Stimulated activated memory B cell treated with anti-CD40 and anti-IgM and Interleukin-4, amounts not matched to agents 10 μg/mL and 1 μg/mL and 100 μg/mL, for 72 hours (primary cell): ENCODE measurements at regions not wholly inside any gene's neighbourhood (a gene's known extent, or its start where the extent isn't known, plus 50 kb on each side); places are given as distances from the start of the nearest gene placed in this dataset.

Source experiments
- ATAC-seq: fragments of 150-1000 bp; cut with Tn5 transposase; 2 replicates; pipeline ENCODE4 v1.10.0; 2021
- H3K27ac Mint-ChIP-seq: one replicate; pipeline ENCODE4 v1.8.0; 2022; ENCODE audit warnings: mild to moderate bottlenecking, mixed read lengths
- H3K27me3 Mint-ChIP-seq: one replicate; pipeline ENCODE4 v1.8.0; 2022; ENCODE audit warnings: mixed read lengths
- H3K36me3 Mint-ChIP-seq: one replicate; pipeline ENCODE4 v1.8.0; 2022; ENCODE audit warnings: mixed read lengths
- H3K4me1 Mint-ChIP-seq: one replicate; pipeline ENCODE4 v1.8.0; 2022; ENCODE audit warnings: mixed read lengths
- H3K4me3 Mint-ChIP-seq: one replicate; pipeline ENCODE4 v1.8.0; 2022; ENCODE audit warnings: mild to moderate bottlenecking, moderate library complexity, mixed read lengths
- H3K9me3 Mint-ChIP-seq: one replicate; pipeline ENCODE4 v1.8.0; 2022; ENCODE audit warnings: mixed read lengths

GRCh38 chr18:67035026-67035425 is 431.1 kb upstream of the CDH19 start:
- no peak for ATAC-seq
- Mint-ChIP-seq H3K36me3 (no peaks in the 10 kb centered on the region), H3K27ac (no peak overlapping the region), H3K27me3 (no peaks in the 10 kb centered on the region), H3K4me1 (no peaks in the 10 kb centered on the region), H3K9me3 (no peaks in the 10 kb centered on the region), H3K4me3 (no peak overlapping the region)

- Mint-ChIP-seq H3K27me3 (no peaks in the 10 kb centered on the region), H3K27ac (no peak overlapping the region), H3K36me3 (no peaks in the 10 kb centered on the region), H3K4me1 (no peaks in the 10 kb centered on the region), H3K4me3 (no peak overlapping the region), H3K9me3 (no peaks in the 10 kb centered on the region)
- no peak for ATAC-seq
Measured at GRCh38 chr18:67023059-67023458, 419.2 kb upstream of the CDH19 start.

DNA sequence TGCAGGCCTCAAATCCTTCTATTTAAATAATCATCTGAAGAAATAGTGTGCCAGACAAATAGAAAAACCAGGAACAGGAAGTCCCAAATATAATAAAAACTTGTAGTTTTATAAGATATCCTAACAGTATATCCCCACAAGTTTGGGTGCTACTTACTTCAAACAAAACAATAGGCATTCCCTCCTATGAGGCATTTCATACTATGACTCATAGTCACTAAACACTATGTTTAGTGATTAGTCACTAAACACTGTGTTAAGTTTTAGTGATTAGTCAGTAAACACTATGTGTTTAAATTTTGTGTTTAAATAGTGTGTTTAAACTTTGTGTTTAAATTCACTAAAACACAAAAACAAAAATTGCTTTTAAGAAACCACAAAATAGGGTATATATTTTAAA is 407.0 kb upstream of the CDH19 start:
- Mint-ChIP-seq H3K27ac (no peak overlapping the region), H3K4me3 (no peak overlapping the region), H3K36me3 (no peaks in the 10 kb centered on the region), H3K27me3 (no peaks in the 10 kb centered on the region), H3K4me1 (no peaks in the 10 kb centered on the region), H3K9me3 (no peaks in the 10 kb centered on the region)
- no peak for ATAC-seq

- H3K27ac Mint-ChIP-seq, result no peak overlapping the region
- no peaks in the 10 kb centered on the region for H3K4me1 Mint-ChIP-seq
- ATAC-seq, result no peak
- no peak overlapping the region for H3K4me3 Mint-ChIP-seq
- H3K27me3 Mint-ChIP-seq, result no peaks in the 10 kb centered on the region
- H3K9me3 Mint-ChIP-seq, result no peaks in the 10 kb centered on the region
- no peaks in the 10 kb centered on the region for H3K36me3 Mint-ChIP-seq
Measured at GRCh38 chr18:67007999-67008398, 404.1 kb upstream of the CDH19 start.

DNA sequence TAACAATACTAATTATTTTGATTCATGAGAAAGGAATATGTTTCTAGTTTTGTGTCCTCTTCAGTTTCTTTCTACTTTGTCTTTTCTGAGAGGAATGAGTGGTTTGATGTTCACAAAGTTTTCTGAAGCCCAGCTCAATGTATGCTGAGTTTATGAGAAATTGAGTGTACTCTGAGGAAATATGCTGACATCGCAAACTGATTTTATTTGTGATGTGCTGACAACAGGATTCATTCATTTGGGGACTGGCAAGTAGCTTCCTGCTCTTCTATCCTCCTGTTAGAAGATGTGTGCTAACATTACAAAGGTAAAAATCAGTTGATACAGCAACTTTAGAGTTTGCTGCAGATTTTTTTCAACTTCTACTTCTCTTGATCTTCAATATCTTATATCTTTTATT is 403.2 kb upstream of the CDH19 start:
- Mint-ChIP-seq H3K4me1 (no peaks in the 10 kb centered on the region), H3K27me3 (no peaks in the 10 kb centered on the region), H3K36me3 (no peaks in the 10 kb centered on the region), H3K27ac (no peak overlapping the region), H3K4me3 (no peak overlapping the region), H3K9me3 (no peaks in the 10 kb centered on the region)
- ATAC-seq, result no peak

DNA sequence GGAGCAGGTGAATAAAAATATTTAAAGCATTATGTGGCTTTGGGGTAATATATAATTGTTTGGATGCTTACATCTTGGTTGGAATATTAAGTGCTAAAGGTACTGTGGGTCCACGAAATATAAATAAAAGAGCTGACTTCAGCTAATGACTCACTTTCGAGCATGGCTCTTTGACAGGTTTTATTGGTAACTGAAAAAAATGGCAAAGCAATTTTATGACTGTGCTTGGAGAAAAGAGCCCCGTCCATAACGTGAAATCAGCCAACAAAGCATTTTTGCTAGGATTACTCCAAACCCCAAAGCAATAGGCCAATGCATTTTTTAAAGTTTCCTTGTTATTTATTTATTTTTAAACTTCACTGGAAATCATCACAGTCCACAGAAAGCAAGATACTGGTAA is 397.2 kb upstream of the CDH19 start:
- no peaks in the 10 kb centered on the region for H3K9me3 Mint-ChIP-seq
- no peak for ATAC-seq
- H3K36me3 Mint-ChIP-seq, result no peaks in the 10 kb centered on the region
- no peak overlapping the region for H3K27ac Mint-ChIP-seq
- H3K4me3 Mint-ChIP-seq, result no peak overlapping the region
- H3K4me1 Mint-ChIP-seq, result no peaks in the 10 kb centered on the region
- H3K27me3 Mint-ChIP-seq, result no peaks in the 10 kb centered on the region

GRCh38 chr18:66999003-66999402 is 395.1 kb upstream of the CDH19 start:
- H3K4me1 Mint-ChIP-seq, result no peaks in the 10 kb centered on the region

GRCh38 chr18:66995270-66995669 is 391.4 kb upstream of the CDH19 start:
- no peaks in the 10 kb centered on the region for H3K9me3 Mint-ChIP-seq
- no peaks in the 10 kb centered on the region for H3K27me3 Mint-ChIP-seq
- H3K4me3 Mint-ChIP-seq, result no peak overlapping the region
- ATAC-seq, result no peak
- no peaks in the 10 kb centered on the region for H3K4me1 Mint-ChIP-seq
- H3K27ac Mint-ChIP-seq, result no peak overlapping the region
- no peaks in the 10 kb centered on the region for H3K36me3 Mint-ChIP-seq

More at GRCh38 chr18:66999003-66999402, 395.1 kb upstream of the CDH19 start:
- H3K36me3 Mint-ChIP-seq, result no peaks in the 10 kb centered on the region
- H3K27me3 Mint-ChIP-seq, result no peaks in the 10 kb centered on the region
- ATAC-seq, result no peak
- H3K9me3 Mint-ChIP-seq, result no peaks in the 10 kb centered on the region
- no peak overlapping the region for H3K27ac Mint-ChIP-seq
- no peak overlapping the region for H3K4me3 Mint-ChIP-seq

- H3K36me3 Mint-ChIP-seq, result no peaks in the 10 kb centered on the region
- no peaks in the 10 kb centered on the region for H3K27me3 Mint-ChIP-seq
- H3K27ac Mint-ChIP-seq, result no peak overlapping the region
- no peaks in the 10 kb centered on the region for H3K4me1 Mint-ChIP-seq
- no peak overlapping the region for H3K4me3 Mint-ChIP-seq
- no peak for ATAC-seq
- no peaks in the 10 kb centered on the region for H3K9me3 Mint-ChIP-seq
Measured at GRCh38 chr18:66994790-66995189, 390.9 kb upstream of the CDH19 start.

DNA sequence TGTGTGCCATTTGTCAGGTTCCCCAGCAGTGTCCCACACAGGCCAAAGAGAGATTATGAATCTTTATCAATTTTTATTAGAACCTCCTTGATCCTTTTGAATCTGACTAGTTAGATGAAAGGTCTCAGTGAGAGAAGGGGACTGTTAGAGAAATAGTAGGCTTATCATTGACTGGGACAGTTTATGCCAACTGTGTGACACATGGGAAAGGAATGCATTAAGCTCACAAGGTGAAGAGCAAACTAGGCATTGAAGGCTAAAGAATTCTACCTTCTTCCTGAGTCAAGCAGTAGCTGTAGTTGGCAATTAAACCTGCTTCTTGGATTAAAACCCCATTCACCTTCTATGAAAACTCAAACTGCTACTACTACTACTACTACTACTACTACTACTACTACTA is 389.6 kb upstream of the CDH19 start:
- no peak overlapping the region for H3K27ac Mint-ChIP-seq

DNA sequence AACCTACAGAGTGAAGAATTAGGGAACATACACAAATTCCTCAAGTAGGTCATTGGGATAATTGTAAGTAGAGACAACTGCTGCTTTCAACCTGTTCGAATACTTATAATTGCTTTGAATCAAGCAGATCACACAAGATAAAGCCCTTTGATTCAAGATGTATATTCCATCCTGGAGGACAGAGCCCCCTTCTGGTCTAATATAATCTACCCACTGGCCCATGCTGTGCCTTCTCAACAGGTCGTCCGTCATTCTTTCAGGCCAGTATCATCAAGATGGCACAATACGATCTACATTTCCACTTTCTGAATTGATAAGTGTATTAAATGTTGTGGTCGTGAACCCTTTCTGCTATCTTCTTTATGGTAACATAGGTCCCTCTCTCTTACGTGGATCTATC is 387.0 kb upstream of the CDH19 start:
- Mint-ChIP-seq H3K27ac (no peak overlapping the region), H3K27me3 (no peaks in the 10 kb centered on the region), H3K4me1 (no peaks in the 10 kb centered on the region), H3K9me3 (no peaks in the 10 kb centered on the region), H3K36me3 (no peaks in the 10 kb centered on the region), H3K4me3 (no peak overlapping the region)
- ATAC-seq, result no peak

More for the DNA sequence above, 389.6 kb upstream of the CDH19 start:
- Mint-ChIP-seq H3K36me3 (no peaks in the 10 kb centered on the region), H3K27me3 (no peaks in the 10 kb centered on the region), H3K4me3 (no peak overlapping the region), H3K4me1 (no peaks in the 10 kb centered on the region), H3K9me3 (no peaks in the 10 kb centered on the region)
- ATAC-seq, result no peak

GRCh38 chr18:66979009-66979408 is 375.1 kb upstream of the CDH19 start:
- Mint-ChIP-seq H3K4me3 (no peak overlapping the region), H3K36me3 (no peaks in the 10 kb centered on the region), H3K27me3 (no peaks in the 10 kb centered on the region), H3K27ac (no peak overlapping the region), H3K4me1 (no peaks in the 10 kb centered on the region), H3K9me3 (peaks cover 3% of the 10 kb centered on the region)
- ATAC-seq, result no peak

GRCh38 chr18:66972681-66973080 is 368.8 kb upstream of the CDH19 start:
- no peaks in the 10 kb centered on the region for H3K36me3 Mint-ChIP-seq
- ATAC-seq, result no peak
- no peak overlapping the region for H3K4me3 Mint-ChIP-seq
- no peaks in the 10 kb centered on the region for H3K27me3 Mint-ChIP-seq
- no peak overlapping the region for H3K27ac Mint-ChIP-seq
- no peaks in the 10 kb centered on the region for H3K4me1 Mint-ChIP-seq
- peaks cover 3% of the 10 kb centered on the region for H3K9me3 Mint-ChIP-seq

GRCh38 chr18:66971960-66972359 is 368.1 kb upstream of the CDH19 start:
- Mint-ChIP-seq H3K27me3 (no peaks in the 10 kb centered on the region), H3K4me1 (no peaks in the 10 kb centered on the region), H3K27ac (no peak overlapping the region), H3K4me3 (no peak overlapping the region), H3K36me3 (no peaks in the 10 kb centered on the region), H3K9me3 (peaks cover 3% of the 10 kb centered on the region)
- ATAC-seq, result no peak

GRCh38 chr18:66966171-66966570 is 362.3 kb upstream of the CDH19 start:
- Mint-ChIP-seq H3K36me3 (no peaks in the 10 kb centered on the region), H3K27ac (no peak overlapping the region), H3K27me3 (no peaks in the 10 kb centered on the region), H3K4me1 (no peaks in the 10 kb centered on the region), H3K4me3 (no peak overlapping the region), H3K9me3 (no peaks in the 10 kb centered on the region)
- ATAC-seq, result no peak

DNA sequence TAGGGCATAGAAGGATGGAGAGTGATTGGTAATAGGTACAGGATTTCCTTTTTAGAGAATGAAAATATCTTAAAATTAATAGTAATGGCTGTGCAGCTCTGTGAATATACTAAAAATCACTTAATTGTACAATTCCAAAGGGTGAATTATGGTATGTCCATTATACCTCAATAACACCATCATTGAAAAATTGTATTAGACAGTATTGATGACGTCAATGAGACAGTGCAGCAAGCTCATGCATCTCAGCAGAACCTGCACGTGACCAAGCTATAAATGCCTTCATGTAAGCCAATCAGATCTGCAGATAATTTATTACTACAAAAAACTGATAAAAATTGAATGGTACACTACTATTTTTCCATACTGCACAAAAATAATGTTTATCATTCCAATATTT is 354.4 kb upstream of the CDH19 start:
- H3K27ac Mint-ChIP-seq, result no peak overlapping the region
- peaks cover 2% of the 10 kb centered on the region for H3K9me3 Mint-ChIP-seq
- H3K36me3 Mint-ChIP-seq, result no peaks in the 10 kb centered on the region
- no peak overlapping the region for H3K4me3 Mint-ChIP-seq
- H3K4me1 Mint-ChIP-seq, result no peaks in the 10 kb centered on the region
- no peaks in the 10 kb centered on the region for H3K27me3 Mint-ChIP-seq
- ATAC-seq, result no peak

- no peaks in the 10 kb centered on the region for H3K36me3 Mint-ChIP-seq
- no peaks in the 10 kb centered on the region for H3K27me3 Mint-ChIP-seq
Measured at GRCh38 chr18:66951750-66952149, 347.9 kb upstream of the CDH19 start.

More at GRCh38 chr18:66951750-66952149, 347.9 kb upstream of the CDH19 start:
- Mint-ChIP-seq H3K27ac (no peak overlapping the region), H3K9me3 (peaks cover 11% of the 10 kb centered on the region), H3K4me3 (no peak overlapping the region), H3K4me1 (no peaks in the 10 kb centered on the region)
- no peak for ATAC-seq
